ENCODE measurements at regions not wholly inside any gene's neighbourhood (a gene's known extent, or its start where the extent isn't known, plus 50 kb on each side); places are given as distances from the start of the nearest gene placed in this dataset.

- no peak for TF ChIP-seq CTCF (IDR thresholded peaks at IDR 0.05; ENCODE audit: poor library complexity)
- no peak for TF ChIP-seq EZH2 (IDR thresholded peaks at IDR 0.05; ENCODE audit: borderline replicate concordance)
- no peak for TF ChIP-seq EZH2phosphoT487 (IDR thresholded peaks at IDR 0.05; ENCODE audit: low read depth, severe bottlenecking, unreplicated experiment)
These were observed 149.0 kb downstream of the GLI2 start for GRCh38 chr2:120884472-120885290.
